ENCODE measurements at regions not wholly inside any gene's neighbourhood (a gene's known extent, or its start where the extent isn't known, plus 50 kb on each side); places are given as distances from the start of the nearest gene placed in this dataset.
"Not testable (repeated sequence)": the region's sequence is repeated elsewhere in the genome, so short reads cannot be mapped to it uniquely, and the experiment has no call there.

DNA sequence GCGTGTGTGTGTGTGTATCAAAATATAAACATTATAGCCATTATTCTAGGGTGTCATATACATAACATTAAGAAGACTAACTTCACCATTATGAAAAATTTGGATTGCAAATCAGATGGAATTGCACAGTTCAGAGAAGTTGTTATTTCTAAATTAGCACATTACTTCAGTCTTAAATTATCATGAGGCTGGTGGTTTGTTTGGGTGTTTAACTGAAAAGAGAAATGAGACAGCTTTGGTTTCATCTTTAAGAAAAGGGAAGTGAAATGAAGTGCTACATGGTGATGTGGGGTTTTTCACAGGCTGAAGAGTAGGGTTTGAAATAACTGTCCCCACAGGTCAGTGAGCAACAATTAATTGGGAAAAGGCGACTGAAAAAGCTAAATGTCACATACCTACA lies 161.2 kb upstream of the XIRP2 start:
- no peak for DNase-seq

DNA sequence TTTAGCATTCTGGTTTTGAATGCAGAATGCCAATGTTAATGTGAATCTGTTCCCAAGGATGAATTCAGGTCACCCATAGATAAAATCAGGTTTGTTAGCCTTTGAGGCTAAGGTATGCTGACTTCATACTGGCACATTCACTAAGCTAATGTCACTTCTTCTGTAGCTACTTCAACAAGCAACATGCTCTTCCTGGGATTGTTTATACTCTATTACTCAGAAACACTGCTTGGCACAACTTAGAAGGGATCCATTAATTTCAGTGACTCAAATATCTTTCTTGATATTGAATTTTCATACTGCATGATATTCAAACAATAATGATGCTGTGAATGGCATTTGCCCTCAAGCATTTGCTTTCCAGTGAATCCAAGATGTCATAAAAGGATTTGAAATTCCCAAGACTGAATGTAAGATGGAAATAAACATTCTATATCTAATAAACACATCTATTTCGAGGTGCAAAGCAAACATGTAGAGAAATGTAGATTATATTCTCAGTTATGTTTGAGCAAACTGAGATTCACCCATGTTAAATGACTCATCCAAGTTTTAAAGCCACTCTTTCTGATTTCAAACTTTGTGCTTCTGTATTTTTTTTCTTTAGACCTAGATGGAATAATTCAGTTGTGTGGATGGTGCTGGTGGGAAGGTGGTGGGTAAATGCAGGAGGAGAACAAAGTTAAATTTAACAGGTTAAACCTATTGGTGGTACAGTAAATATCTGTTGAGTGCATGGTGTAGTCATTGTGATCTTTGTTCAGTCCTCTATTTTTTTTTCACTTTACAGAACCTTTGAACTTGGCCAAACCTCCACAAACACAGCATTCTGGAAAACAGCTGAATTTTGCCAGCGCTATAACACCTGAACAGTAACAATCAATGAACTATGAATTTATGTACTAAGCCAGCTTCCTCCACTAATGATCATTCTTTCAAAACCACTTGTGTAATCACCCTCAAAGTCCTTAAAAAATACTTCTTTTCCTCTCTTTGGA lies 162.1 kb upstream of the XIRP2 start:
- no peak for DNase-seq

DNA sequence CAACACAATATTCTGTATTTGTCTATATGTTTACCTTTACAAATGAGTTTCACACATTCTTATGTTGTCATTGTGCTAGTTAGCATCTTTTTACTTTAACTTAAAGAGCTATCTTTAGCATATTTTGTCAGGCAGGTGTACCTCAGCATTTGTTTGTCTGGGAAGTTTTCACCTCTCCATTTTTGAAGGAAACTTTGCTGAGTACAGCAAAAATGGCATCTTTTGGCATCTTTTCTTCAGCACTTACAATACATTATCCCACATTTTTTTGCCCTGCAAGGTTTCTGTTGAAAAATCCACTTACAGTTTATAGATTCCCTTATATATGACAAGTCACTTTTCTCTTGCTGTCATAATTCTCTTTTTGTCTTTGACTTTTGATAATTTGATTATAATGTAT lies 171.3 kb upstream of the XIRP2 start:
- DNase-seq = no peak

DNA sequence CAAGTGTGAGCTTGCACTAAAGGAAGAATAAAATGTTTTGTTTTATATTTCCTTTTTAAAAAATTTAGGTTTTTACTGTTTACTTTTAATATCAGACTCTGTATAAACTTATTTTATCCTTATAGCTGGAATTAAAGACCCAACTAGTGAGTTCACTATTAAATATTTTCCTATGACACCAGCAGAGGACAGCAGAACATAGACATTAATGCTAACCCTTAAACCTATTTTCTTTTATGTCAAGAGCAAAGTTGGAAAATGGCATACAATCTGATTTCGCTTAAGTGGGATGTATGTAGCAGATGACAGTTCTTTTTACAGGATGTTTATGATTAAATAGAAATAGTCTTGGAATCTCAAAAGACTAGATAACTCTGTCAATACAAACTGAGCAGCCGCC lies 188.2 kb upstream of the XIRP2 start:
- DNase-seq = peak in 1 of 2 experiments; percentile 17

DNA sequence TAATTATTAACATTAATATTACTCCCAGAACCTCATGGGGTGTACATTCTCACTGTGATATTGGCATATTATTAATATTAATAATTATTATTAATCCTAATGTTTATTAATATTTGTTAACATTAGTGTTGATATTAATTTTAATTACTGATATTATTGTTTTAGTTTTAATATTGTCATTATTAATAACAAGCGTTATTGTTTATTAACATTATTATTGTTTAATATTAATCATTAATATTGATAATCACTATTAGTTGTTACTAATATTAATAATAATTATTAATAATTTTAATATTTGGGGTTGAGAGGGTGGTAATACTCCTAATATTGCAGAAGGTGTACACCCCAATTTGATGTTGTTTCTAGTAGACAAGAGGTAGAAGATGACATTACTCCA lies 193.1 kb upstream of the XIRP2 start:
- no peak for DNase-seq

DNA sequence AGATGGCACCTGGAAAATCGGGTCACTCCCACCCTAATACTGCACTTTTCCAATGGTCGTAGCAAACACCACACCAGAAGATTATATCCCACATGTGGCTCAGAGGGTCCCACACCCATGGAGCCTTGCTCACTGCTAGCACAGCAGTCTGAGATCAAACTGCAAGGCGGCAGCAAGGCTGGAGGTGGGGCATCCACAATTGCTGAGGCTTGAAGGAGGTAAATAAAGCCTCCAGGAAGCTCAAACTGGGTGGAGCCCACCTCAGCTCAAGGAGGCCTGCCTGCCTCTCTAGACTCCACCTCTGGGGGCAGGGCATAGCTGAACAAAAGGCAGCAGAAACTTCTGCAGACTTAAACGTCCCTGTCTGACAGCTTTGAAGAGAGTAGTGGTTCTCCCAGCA lies 192.0 kb upstream of the SCN7A start:
- DNase-seq = not testable (repeated sequence)

DNA sequence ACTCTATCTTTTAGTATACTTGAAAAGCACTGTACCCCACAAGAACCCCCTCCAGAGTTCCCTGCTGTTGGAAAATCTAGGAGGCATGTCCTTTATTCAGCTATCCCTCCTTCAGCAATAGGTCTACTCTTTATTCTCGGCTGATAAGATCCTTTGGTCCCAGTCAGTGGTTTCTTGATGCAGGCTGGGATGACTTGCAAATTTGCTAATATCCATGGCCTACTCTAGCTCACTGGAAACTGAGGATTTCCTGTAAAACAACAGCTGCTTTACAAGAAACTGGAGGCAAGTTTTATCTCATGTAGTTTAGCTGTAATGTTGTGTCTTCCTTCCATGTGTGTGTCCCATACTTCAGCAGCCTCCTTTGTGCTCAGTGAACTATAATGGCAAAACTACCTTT lies 183.9 kb upstream of the SCN7A start:
- no peak for DNase-seq

DNA sequence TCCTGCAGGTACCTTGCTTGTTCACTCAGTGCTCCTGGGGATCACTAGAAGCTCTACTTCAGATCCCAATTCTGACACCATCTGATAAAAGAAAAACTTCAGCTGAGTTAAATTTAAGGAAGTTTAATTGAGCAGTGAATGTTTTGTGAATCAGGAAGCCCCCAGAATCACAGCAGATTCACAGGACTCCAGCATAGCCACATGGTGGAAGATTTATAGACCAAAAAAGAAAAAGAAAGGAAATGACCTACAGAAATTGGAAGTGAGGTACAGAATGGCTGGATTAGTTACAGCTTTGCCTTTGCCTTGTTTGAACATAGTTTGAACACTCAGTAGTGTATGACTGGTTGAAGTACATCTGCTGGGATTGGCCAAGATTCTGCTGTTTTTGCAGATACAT lies 182.7 kb upstream of the SCN7A start:
- DNase-seq = no peak

DNA sequence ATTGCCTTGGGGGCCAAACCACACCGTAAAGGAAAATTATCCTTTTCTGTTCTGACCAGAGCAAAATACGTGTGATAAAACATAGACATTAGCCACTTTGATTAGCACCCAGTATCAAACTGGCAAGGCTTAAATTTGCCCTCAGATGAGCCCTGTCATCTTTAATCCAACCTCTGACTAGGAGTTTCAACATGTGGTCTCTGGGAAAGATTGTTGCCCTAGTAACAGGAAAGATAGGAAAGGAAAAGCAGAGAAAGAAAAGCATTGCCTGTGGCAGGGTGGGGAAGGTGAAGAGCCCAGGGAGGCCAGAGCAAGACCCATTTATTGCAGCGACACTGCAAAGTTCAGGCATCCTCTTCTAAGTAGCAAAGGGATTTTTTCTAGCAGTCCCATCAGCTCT lies 181.5 kb upstream of the SCN7A start:
- DNase-seq = no peak

DNA sequence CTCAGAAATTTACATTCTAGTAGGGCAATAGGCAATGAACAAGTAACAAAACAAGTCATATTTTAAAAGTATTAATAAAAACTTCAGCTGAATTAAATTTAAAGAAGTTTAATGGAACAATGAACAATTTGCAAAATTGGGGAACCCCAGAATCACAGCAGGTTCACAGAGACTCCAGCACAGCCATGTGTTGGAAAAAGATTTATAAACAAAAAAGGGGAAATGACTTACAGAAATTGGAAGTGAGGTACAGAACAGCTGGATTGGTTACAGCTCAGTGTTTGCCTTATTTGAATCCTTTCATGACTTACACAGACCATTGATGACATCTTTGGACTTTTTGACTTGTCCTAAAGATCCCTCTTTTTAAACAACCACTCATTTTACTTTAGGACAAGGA lies 179.9 kb upstream of the SCN7A start:
- DNase-seq = no peak

DNA sequence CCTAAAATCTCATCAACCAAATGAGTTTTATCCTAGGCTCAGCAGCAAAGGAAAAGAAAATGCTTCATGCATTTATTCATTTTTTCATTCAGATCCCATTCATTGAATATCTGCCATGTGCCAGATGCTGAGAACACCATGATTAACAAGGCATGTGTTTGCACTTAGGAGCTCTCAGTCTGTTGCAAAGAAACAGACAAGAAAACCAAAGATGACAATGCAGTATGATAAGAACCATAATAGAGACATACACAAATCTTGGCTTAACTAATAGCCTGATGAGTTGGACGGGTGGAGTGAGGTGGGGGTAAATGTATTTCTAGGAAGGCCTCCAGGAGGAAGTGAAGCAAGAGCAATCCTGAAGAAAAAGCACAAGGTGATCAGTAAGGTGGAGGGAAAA lies 177.8 kb upstream of the SCN7A start:
- no peak for DNase-seq

DNA sequence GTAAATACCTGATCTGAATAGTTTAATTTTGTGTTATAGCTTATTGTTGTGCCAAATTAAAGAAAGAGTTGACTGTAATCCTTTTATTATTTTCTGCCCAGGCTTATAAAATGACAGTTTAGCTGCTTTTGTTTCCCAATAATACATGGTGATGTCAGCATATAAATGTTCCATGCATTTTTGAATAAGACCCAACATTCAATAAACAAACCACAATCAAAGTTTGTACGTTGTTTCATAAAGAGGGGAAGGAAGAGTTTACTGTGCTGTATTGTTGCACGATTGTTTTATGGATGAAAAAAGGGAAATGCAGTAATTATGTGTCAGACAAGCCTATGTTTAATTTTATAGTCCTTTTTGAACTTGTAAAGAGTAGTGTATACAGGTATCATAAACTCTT lies 177.2 kb upstream of the SCN7A start:
- DNase-seq = no peak

DNA sequence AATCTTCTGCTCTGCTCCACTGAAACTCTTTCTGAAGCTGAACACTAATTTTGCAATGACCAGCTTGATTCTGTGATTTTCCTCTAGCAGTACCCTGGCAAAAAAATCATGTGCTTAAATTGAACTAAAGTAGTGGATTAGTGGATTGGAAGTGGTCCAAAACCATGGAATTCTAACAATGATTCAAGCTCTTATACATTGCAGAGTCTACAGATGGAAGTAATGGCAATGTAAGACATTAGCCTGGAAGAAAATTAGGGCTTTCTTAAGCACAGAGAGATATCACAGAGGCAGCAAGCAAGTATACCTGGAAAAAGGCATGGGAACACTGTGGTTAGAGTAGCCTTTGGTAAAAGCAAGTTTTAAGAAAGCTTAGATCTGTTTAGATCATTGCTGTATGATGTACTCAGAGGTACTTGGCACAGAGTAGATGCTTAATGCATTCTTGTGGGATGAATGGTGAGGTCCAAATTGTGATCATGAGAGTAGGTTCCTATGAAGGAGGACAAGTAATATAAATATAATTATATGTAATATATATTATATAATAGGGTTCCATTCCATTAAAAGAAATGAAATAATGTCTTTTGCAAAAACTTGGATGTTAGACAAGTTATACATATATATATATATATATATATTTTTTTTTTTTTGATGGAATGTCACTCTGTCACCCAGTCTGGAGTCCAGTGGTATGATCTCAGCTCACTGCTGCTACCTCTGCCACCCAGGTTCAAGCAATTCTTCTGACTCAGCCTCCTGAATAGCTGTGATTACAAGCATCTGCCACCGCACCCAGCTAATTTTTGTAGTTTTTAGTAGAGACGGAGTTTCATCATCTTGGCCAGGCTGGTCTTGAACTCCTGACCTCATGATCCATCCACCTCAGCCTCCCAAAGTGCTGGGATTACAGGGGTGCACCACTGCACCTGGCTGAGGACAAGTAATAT lies 172.2 kb upstream of the SCN7A start:
- DNase-seq = no peak

DNA sequence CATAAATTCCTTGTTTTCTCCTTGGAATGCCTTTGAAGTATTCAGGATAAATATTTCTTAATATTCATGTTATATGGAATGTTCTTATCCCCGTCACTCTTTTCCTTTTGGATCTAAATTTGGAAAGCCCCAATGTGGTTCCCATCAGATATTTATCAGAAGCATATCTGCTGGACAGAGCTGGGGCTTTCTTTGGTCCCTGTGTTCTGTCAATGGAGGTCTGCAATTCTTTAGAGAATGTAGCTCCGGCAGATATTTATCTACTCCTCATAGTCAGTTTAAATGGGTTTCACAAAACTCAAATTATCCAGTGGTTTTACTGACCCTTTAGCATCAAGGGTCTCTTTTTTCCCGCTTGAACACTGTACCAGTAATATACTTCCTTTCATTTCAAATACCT lies 167.8 kb upstream of the SCN7A start:
- DNase-seq = no peak

DNA sequence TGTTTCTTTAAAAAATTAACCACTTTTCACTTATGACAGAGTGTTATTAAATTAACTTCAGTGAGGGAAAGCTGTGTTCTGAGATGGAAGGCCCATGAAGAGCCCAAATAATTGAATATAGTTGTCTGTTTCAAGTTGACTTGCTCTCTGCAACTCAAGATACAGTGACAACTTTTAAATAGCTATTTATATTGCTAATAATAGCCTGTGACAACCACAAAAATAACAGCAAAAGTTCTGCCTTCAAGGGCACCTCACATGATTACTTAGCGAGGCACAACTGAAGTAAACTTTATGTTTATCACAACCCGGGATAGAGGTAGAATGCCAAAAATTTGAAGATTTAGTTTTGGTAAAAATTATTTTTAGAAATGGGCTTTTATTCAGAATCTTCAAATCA lies 167.3 kb upstream of the SCN7A start:
- DNase-seq = no peak

DNA sequence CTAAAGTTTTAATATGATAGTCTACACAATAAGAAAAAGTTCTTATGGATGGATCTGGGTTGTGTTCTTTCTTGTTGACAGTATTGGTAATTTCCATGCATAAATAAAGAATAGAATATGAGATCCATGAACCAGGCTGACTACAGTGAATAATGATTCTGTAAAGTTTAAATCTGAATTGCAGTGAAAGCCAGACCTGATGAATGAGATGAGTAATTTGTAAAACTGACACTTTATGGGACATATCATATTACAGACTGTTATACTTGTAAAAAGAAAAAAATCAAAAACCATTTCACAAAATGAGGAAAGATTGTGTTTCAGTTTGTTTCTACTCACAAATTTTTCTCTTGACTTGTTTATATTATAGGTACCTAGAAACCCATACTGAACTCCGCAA lies 164.9 kb upstream of the SCN7A start:
- DNase-seq = no peak

DNA sequence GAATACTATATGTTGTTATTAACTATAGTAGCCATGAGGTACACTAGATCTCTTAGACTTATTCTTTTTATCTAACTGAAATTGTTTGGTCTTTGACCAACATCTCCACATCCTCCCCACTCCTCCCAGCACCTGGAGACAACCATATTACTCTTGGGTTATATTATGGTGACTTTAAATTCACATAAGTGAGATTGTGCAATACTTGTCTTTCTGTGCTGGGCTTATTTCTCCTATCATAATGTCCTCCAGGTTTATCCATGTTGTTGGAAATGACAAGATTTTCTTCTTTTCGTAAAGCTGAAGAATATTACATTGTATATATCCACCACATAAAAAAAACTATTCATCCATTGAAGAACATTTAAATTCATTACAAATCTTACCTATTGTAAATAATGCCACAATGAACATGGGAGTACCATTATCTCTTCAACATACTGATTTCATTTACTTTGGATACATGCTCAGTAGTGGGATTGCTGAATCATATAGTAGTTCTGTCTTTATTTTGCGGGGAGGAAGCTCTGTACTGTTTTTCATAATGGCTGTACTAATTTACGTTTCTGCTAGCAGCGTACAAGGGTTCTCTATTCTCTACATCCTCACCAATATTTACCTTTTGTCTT lies 159.2 kb upstream of the SCN7A start:
- DNase-seq = peak; percentile 78 to 81

DNA sequence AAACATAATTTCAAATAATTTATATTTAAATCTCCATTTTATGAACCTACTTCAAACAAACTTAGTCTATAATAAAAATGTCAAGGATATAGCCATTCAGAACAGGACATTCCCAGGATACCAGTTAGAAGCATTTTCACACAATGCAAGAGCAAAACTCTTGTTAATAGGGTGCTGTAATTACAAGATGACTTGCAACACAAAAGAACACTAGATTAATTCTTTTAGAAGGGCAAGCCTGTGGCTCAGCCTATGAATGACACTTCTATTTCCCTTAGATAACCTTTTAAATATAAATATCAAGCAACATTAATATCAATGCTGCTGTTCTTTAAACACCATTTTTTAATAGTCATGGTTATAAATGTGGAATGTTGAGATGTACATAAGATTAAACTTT lies 157.9 kb upstream of the SCN7A start:
- no peak for DNase-seq

DNA sequence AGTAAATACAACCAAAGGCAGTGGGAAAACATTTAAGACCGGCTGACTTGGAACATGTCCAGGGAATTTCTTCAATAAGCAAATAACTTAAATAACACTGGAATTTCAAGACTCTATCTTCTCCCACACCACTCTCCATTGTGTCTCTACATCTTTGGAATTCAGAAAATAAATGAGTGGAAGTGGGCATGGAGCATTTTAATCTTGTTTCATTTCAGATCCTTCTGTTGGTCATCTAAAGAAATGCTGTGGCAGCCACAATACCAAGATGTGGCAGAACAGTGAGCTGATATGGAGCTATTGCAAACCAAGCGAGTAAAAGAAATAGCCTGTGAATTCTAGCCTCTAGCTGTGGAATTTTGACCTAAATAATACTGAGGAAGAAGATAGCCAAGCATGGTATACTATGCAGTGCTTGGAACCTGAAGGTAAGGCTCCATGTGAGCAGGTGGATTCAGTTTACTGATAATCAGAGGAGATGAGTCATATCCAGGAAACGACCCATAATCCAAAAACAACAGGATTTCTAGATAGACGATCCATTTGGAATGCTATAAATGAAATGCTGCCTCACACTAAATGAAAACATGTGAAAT lies 157.1 kb upstream of the SCN7A start:
- no peak for DNase-seq

DNA sequence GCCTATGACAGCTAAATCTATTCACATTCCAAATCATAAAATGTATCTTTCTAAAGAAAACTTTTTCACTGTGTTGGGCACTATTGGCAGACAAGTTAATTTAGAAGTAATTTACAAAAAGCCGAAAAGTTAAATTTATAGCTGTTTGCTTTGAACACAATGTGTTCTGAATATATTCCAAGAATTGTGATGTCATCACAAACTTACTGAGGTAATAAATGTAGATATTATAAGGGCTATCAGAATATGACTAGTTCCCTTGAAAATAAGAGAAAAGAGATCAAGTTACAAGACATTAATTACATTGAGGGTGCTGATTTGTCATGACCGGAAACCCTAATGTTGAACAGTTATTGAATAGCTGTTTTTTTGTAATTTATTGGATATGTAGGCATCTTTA lies 153.9 kb upstream of the SCN7A start:
- DNase-seq = no peak

DNA sequence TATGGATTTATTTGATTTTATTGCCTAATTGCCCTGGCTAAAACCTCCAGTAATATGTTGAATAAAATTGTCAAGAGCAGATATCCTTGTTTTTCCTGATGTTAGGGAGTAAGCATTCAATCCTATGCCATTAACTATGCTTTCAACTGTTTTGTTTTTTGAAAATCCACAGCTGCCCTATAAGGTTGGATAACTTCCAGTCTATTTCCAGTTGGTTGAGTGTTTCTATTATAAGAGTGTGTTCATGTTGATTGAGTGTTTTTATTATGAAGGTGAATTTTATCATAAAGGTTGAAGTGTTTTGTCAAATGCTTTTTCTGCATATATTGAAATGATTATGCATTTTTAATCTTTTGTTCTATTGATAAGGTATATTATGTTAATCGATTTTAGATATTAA lies 149.9 kb upstream of the SCN7A start:
- no peak for DNase-seq

DNA sequence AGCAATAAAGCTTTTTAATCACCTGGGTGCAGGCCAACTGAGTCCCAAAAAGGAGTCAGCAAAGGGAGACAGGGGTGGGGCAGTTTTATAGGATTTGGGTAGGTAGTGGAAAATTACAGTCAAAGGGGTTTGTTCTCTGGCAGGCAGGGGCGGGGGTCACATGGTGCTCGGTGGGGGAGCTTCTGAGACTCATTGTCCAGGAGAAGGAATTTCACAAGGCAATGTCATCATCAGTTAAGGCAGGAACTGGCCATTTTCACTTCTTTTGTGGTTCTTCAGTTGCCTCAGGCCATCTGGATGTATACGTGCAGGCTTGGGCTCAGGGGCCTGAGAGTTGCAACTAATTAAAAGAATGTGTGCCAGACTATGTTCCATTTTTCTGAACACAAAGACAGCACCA lies 147.5 kb upstream of the SCN7A start:
- DNase-seq = not testable (repeated sequence)

DNA sequence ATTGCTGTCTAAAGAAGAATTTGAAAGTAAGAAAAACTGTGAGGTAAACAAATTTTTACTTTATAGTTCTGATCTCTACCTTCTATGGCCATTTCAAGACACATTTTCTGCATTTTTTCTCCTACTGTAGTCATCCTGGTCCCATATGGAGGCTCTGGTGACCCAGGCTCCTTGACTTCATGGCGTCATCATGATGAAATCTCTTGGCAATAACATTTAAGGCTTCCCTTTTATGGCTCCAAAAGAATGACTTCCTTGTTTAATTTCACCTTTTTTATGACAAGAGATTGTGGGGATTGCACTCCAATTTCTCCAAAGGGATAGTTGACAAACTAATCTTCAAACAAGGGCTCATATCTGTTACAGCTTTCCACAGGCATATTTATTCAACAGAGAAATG lies 143.0 kb upstream of the SCN7A start:
- DNase-seq = no peak

Data from NCI-H526 (cell line).